OCI-LY7 (cell line): ENCODE measurements at regions not wholly inside any gene's neighbourhood (a gene's known extent, or its start where the extent isn't known, plus 50 kb on each side); places are given as distances from the start of the nearest gene placed in this dataset.

ENCODE experiments used
- BruUV-seq: library from RNA; stranded (reverse); fragments of 400-500 nt; replicated peaks from 2 replicates; lab custom pipeline; 2021; lab: Mats Ljungman, UMichigan
- CTCF ChIA-PET: fragments of 300-600 bp; sonication (Branson Sonifier 250); formaldehyde crosslinking; loops from one replicate; lab custom pipeline; 2022; ENCODE audit warnings: antibody characterized with exemption; ENCODE audit not compliant: unreplicated experiment; lab: Charles Lee
- POLR2A ChIA-PET: fragments of 300-600 bp; sonication (Branson Sonifier 250); formaldehyde crosslinking; loops from one replicate; lab custom pipeline; 2022; ENCODE audit warnings: antibody characterized with exemption; lab: Charles Lee
- DNase-seq: peaks from one replicate; pipeline ENCODE4 v3.0.0-alpha.2; 2015; ENCODE audit warnings: low spot score
- H2AFZ ChIP-seq: fragments of 200-600 bp; sonication (generic), shearing (Covaris generic); 2 replicates; pipeline ENCODE4 v1.6.1; 2014; ENCODE audit warnings: mild to moderate bottlenecking, antibody characterized with exemption, low read length, moderate library complexity
- H3K27ac ChIP-seq: fragments of 200-600 bp; sonication (generic); 2 replicates; pipeline ENCODE4 v1.5.1; 2014; ENCODE audit warnings: mixed run types, low read depth, mild to moderate bottlenecking, moderate library complexity, low read length, inconsistent platforms; ENCODE audit not compliant: poor library complexity, severe bottlenecking
- H3K36me3 ChIP-seq: fragments of 200-600 bp; sonication (generic); 2 replicates; pipeline ENCODE4 v1.6.1; 2014; ENCODE audit warnings: mild to moderate bottlenecking, antibody characterized with exemption, low read length, moderate library complexity, mixed read lengths; ENCODE audit not compliant: insufficient read depth
- H3K4me1 ChIP-seq: fragments of 200-600 bp; sonication (generic); 2 replicates; pipeline ENCODE4 v1.5.1; 2014; ENCODE audit warnings: mild to moderate bottlenecking, low read length; ENCODE audit not compliant: insufficient read depth, poor library complexity, severe bottlenecking
- H3K4me2 ChIP-seq: fragments of 200-600 bp; sonication (generic); 2 replicates; pipeline ENCODE4 v1.6.1; 2014; ENCODE audit warnings: mild to moderate bottlenecking, low read length
- H3K4me3 ChIP-seq: fragments of 200-600 bp; sonication (generic); 2 replicates; pipeline ENCODE4 v1.5.1; 2014; ENCODE audit warnings: mild to moderate bottlenecking, low read depth, low read length; ENCODE audit not compliant: poor library complexity, severe bottlenecking
- H3K79me2 ChIP-seq: fragments of 200-600 bp; sonication (generic); 2 replicates; pipeline ENCODE4 v1.6.1; 2016; ENCODE audit warnings: low read depth, mild to moderate bottlenecking, low read length, moderate library complexity, mixed read lengths; ENCODE audit not compliant: insufficient read depth
- H3K9me2 ChIP-seq: fragments of 200-600 bp; sonication (generic); 2 replicates; pipeline ENCODE4 v1.6.1; 2016; ENCODE audit warnings: mild to moderate bottlenecking, low read length, mixed read lengths; ENCODE audit not compliant: insufficient read depth
- H3K9me3 ChIP-seq: fragments of 200-600 bp; sonication (generic); 2 replicates; pipeline ENCODE4 v1.6.1; 2014; ENCODE audit warnings: mild to moderate bottlenecking, mixed run types, low read length, mixed read lengths
- H4K20me1 ChIP-seq: fragments of 200-600 bp; sonication (generic); 2 replicates; pipeline ENCODE4 v1.6.1; 2014; ENCODE audit warnings: mild to moderate bottlenecking, antibody characterized with exemption, low read length, moderate library complexity, mixed read lengths; ENCODE audit not compliant: insufficient read depth
- CTCF ChIP-seq: fragments of 200-600 bp; sonication (generic); conservative IDR thresholded peaks from 2 replicates; pipeline ENCODE4 v1.5.1; 2014; ENCODE audit warnings: mild to moderate bottlenecking, antibody characterized with exemption, low read length, moderate library complexity, mixed read lengths
- EZH2phosphoT487 ChIP-seq: fragments of 200-600 bp; sonication (generic); IDR thresholded peaks from 2 replicates; pipeline ENCODE4 v1.6.1; 2018; ENCODE audit warnings: low read depth, borderline replicate concordance, mild to moderate bottlenecking, mixed run types, antibody characterized with exemption, low read length, moderate library complexity, mixed read lengths
- intact Hi-C: fragments of 100-400 bp; cut with micrococcal nuclease; formaldehyde crosslinking; loops from one replicate; pipeline ENCODE4 v1.10.0; 2022; ENCODE audit not compliant: unreplicated experiment

DNA sequence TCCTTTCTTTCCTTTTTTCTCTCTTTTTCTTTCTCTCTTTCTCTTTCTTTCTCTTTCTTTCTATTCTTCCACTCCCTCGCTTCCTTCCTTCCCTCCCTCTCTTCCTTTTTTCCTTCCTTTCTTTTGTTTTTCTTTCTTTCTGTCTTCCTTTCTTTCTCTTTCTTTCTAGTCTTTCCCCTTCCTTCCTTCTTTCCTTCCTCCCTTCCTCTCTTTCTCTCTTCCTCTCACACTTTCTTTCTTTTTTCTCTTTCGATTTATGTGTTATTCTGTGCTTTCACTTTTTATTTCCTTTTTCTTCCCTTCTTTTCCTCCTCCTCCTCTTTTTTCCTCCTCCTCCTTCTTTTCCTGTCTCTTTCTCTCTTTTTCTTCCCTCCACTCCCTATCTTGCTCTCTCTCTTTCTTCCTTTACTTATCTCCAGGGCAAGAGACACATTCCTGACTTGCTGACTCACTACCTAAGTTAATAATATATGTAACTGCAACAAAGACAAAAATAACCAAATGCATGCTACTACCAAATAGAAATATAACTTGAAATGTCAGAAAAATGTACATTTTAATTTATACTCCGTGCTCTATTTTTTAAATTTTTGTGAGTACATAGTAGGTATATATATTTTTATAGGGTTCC, 445.5 kb downstream of the GABRG2 start:
- H3K9me2 ChIP-seq = no peaks in the 10 kb centered on the region
- TF ChIP-seq EZH2phosphoT487 = no peak
- TF ChIP-seq CTCF = no peak
- H3K4me3 ChIP-seq = no peak overlapping the region
- no TSS peak for BruUV-seq
- H3K4me2 ChIP-seq = no peak overlapping the region
- H3K36me3 ChIP-seq = no peaks in the 10 kb centered on the region
- CTCF ChIA-PET = no interaction called here
- no peaks in the 10 kb centered on the region for H4K20me1 ChIP-seq
- no peak overlapping the region for H2AFZ ChIP-seq
- no peak for DNase-seq
- no peaks in the 10 kb centered on the region for H3K4me1 ChIP-seq
- intact Hi-C loops = no loop called here
- no peaks in the 10 kb centered on the region for H3K9me3 ChIP-seq
- POLR2A ChIA-PET = no interaction called here
- H3K79me2 ChIP-seq = no peaks in the 10 kb centered on the region
- no peak overlapping the region for H3K27ac ChIP-seq

- TF ChIP-seq EZH2phosphoT487 (no peak), CTCF (no peak)
- BruUV-seq = no TSS peak
These were observed 446.5 kb downstream of the GABRG2 start for GRCh38 chr5:162514116-162514515.

DNA sequence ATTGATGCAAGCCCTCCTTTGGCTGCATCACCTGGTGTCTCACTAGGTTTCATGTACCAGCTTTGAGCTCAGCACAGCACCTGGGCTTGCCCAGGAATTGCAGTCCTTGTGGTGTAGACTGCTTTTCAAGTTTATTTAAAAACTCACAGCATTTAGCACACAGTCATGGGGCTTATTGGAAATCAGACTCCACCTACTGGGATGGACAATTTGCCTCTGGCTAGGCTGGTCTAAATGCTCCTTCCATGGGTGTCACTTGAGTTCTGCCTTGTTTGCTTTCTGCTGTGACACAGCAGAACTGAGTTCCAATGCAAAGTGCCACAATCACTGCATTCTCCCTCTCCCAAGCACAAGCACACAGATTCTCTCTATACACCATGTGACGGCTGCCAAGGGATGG, 453.3 kb downstream of the GABRG2 start:
- intact Hi-C loops = no loop called here
- Histone ChIP-seq H3K4me3 (no peak overlapping the region), H3K27ac (no peak overlapping the region), H3K36me3 (no peaks in the 10 kb centered on the region), H2AFZ (no peak overlapping the region), H3K79me2 (no peaks in the 10 kb centered on the region), H3K4me2 (no peak overlapping the region), H3K9me2 (no peaks in the 10 kb centered on the region), H4K20me1 (no peaks in the 10 kb centered on the region), H3K4me1 (no peaks in the 10 kb centered on the region), H3K9me3 (no peaks in the 10 kb centered on the region)
- ChIA-PET POLR2A (interaction anchor here (0.6 kb wide), 2 partner anchors 38 to 67 kb away, joined by 3 read pairs; no protein-coding TSS in a partner anchor), CTCF (no interaction called here)
- no peak for TF ChIP-seq EZH2phosphoT487
- no peak for TF ChIP-seq CTCF
- BruUV-seq = no TSS peak
- DNase-seq = no peak

More at GRCh38 chr5:162514116-162514515, 446.5 kb downstream of the GABRG2 start:
- Histone ChIP-seq H3K9me3 (no peaks in the 10 kb centered on the region), H3K79me2 (no peaks in the 10 kb centered on the region), H3K27ac (no peak overlapping the region), H3K4me2 (no peak overlapping the region), H2AFZ (no peak overlapping the region), H4K20me1 (no peaks in the 10 kb centered on the region), H3K36me3 (no peaks in the 10 kb centered on the region), H3K4me3 (no peak overlapping the region), H3K4me1 (no peaks in the 10 kb centered on the region), H3K9me2 (no peaks in the 10 kb centered on the region)
- ChIA-PET POLR2A (interaction anchor here (0.6 kb wide), 1 partner anchor 720 kb away, joined by 4 read pairs; no protein-coding TSS in a partner anchor), CTCF (no interaction called here)
- DNase-seq = no peak
- intact Hi-C loops = no loop called here
